ENCODE measurements at regions not wholly inside any gene's neighbourhood (a gene's known extent, or its start where the extent isn't known, plus 50 kb on each side); places are given as distances from the start of the nearest gene placed in this dataset.

DNA sequence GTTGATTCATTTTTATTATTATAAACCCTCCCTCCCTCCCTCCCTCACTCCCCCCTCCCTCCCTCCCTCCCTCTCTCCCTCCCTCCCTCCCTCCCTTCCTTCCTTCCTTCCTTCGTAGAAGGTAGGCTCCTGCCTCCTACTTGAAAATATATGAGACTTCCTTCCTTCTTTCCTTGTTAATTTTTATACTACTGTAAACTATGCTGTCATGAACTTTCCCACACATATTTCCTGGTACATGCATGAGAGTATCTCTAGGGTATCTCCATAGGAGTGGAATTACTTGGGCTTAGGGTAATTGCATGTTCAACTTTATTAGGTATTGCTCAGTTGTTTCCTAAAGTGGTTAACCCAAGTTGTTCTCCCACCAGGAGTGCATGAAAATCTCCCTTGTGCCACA, 330.6 kb downstream of the KCNRG start:
- TF ChIP-seq, protein P1, sequence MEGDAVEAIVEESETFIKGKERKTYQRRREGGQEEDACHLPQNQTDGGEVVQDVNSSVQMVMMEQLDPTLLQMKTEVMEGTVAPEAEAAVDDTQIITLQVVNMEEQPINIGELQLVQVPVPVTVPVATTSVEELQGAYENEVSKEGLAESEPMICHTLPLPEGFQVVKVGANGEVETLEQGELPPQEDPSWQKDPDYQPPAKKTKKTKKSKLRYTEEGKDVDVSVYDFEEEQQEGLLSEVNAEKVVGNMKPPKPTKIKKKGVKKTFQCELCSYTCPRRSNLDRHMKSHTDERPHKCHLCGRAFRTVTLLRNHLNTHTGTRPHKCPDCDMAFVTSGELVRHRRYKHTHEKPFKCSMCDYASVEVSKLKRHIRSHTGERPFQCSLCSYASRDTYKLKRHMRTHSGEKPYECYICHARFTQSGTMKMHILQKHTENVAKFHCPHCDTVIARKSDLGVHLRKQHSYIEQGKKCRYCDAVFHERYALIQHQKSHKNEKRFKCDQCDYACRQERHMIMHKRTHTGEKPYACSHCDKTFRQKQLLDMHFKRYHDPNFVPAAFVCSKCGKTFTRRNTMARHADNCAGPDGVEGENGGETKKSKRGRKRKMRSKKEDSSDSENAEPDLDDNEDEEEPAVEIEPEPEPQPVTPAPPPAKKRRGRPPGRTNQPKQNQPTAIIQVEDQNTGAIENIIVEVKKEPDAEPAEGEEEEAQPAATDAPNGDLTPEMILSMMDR (IDR thresholded peaks at IDR 0.05), result no peak
- Histone ChIP-seq H3K4me1 (ENCODE audit: control insufficient read depth in 1 of 2, insufficient read depth in 1 of 2, low read depth in 1 of 2, low read length in 1 of 2) (peaks cover 0 to 5% of the 10 kb centered on the region in 2 experiments), H3K4me3 (ENCODE audit: low read depth in 1 of 2, low read length in 1 of 2) (no peak overlapping the region), H3K9me3 (no peaks in the 10 kb centered on the region), H3K27me3 (no peaks in the 10 kb centered on the region), H3K36me3 (no peaks in the 10 kb centered on the region), H3K27ac (no peak overlapping the region)

DNA sequence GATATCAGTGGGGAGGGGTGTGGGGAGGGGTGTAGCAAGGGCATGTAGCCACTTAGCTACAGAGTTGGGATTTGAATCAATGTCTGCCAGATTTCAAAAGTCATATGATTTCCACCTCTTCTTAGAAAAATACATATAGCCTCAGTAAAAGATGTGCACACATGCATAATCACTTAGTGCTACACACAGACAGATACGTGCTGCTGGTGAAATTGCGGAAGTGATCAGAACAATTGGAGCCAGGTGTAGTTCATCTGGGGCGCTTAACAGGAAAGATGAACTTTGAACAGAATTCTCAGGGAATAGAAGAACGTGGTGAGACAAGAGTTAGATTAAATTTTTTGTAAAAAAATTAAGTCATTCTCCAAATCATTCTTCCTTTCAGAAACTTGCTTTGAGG, 333.1 kb downstream of the KCNRG start:
- Histone ChIP-seq H3K4me1 (ENCODE audit: control insufficient read depth in 1 of 2, insufficient read depth in 1 of 2, low read depth in 1 of 2, low read length in 1 of 2) (peaks cover 0 to 5% of the 10 kb centered on the region in 2 experiments), H3K36me3 (no peaks in the 10 kb centered on the region), H3K4me3 (ENCODE audit: low read depth in 1 of 2, low read length in 1 of 2) (no peak overlapping the region), H3K27ac (no peak overlapping the region), H3K27me3 (no peaks in the 10 kb centered on the region), H3K9me3 (no peaks in the 10 kb centered on the region)
- TF ChIP-seq, protein P1 (IDR thresholded peaks at IDR 0.05), result no peak

DNA sequence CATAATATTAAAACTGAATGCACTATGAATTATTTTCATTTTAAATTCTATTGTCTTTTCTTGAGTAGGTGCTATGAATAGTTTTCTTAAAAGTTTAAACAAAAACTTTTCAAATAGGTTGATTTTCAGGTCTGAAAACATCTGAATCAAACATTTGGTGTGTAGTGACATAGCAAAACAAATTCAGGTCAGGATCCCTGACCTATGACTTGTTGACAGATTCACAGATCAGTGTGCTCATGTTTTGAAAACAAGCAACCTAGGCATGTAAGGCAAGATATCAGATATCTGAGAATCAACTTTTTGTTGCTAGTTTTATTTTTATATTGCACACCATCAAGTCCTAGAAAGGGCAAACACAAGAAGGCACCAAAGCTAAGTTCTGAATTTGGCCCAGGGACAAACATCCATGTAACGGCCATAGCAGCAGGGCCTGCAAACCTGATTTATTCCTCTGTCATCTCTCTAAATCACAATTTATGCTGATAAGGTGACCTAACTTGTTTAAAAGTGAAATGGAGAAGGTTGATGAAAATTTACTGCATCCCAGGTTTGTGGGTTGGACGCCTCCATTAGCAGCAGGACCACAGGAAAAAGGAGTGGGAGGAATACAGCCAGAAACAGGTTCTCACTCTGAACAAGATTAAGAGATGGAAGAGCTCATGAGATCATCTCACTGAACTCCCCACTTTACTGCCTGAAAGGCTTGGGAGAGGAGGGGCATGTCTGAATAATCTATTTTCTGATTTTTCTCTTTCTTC, 337.7 kb downstream of the KCNRG start:
- no peaks in the 10 kb centered on the region for H3K27me3 ChIP-seq
- H3K27ac ChIP-seq, result no peak overlapping the region
- no peaks in the 10 kb centered on the region for H3K4me1 ChIP-seq (ENCODE audit: control insufficient read depth in 1 of 2, insufficient read depth in 1 of 2, low read depth in 1 of 2, low read length in 1 of 2)
- H3K4me3 ChIP-seq (ENCODE audit: low read depth in 1 of 2, low read length in 1 of 2), result no peak overlapping the region
- H3K36me3 ChIP-seq, result no peaks in the 10 kb centered on the region
- H3K9me3 ChIP-seq, result no peaks in the 10 kb centered on the region
- TF ChIP-seq, protein P1 (IDR thresholded peaks at IDR 0.05), result no peak

DNA sequence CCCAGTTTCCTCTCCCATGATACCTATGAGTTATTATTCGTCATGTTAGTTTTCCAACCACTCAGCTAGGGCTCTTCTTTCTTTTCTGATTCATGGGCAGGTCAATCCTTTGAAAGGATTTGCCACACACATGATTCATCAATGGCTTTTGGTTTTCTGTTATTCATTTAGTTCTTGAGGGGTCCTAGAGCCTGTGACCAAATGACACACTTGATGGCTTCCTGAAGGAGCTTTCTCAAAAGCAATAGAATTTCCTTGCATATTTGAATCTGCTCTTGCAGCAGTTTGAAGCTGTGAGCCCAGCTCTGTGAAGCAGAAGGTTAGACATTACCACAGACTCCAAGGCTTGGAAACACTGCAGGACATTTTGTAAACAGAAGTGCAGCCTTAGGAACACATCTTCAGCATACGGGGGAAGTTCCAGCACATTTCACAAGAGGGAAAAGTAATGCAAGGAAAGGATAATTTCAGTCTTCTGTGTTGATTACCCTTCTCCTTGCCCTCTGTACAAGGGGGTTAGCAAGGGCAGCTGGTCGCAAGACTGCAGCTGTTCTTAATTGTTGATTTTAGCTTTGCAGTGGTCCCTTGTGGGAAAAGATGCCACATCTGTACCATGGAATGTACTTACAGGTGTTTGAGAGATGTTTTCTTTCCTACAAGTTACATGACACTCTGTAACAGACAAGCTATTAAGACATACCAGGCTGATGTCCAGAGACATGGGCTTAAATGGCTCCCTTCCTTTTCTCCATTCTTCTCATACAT, 338.6 kb downstream of the KCNRG start:
- H3K4me1 ChIP-seq (ENCODE audit: control insufficient read depth in 1 of 2, insufficient read depth in 1 of 2, low read depth in 1 of 2, low read length in 1 of 2), result no peaks in the 10 kb centered on the region
- no peaks in the 10 kb centered on the region for H3K27me3 ChIP-seq
- H3K27ac ChIP-seq, result no peak overlapping the region
- no peaks in the 10 kb centered on the region for H3K36me3 ChIP-seq
- no peaks in the 10 kb centered on the region for H3K9me3 ChIP-seq
- no peak overlapping the region for H3K4me3 ChIP-seq (ENCODE audit: low read depth in 1 of 2, low read length in 1 of 2)
- TF ChIP-seq, protein P1 (IDR thresholded peaks at IDR 0.05), result no peak

DNA sequence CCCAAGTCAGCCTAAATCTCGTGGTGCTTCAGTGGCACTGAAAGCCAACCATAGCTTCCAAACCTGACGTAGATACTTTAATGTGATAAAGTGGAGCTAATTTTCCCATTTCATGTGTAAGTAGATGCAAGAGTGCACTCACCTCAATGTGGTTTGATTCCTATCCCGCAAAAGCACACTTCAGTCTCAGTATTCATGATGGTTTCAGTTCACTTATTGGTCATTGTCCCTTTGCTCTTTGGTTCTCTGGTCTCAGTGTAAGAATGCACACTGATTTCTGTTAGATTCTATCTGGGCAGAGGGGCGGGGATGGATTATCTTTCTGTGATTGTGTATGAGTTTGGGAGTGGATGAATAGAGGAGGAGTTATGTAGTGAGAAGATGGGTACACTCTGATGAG, 340.6 kb downstream of the KCNRG start:
- no peak overlapping the region for H3K27ac ChIP-seq
- no peaks in the 10 kb centered on the region for H3K9me3 ChIP-seq
- H3K27me3 ChIP-seq, result no peaks in the 10 kb centered on the region
- TF ChIP-seq, protein P1 (IDR thresholded peaks at IDR 0.05), result no peak
- H3K36me3 ChIP-seq, result no peaks in the 10 kb centered on the region
- H3K4me3 ChIP-seq (ENCODE audit: low read depth in 1 of 2, low read length in 1 of 2), result no peak overlapping the region
- H3K4me1 ChIP-seq (ENCODE audit: control insufficient read depth in 1 of 2, insufficient read depth in 1 of 2, low read depth in 1 of 2, low read length in 1 of 2), result no peaks in the 10 kb centered on the region
